ENCODE measurements at regions not wholly inside any gene's neighbourhood (a gene's known extent, or its start where the extent isn't known, plus 50 kb on each side); places are given as distances from the start of the nearest gene placed in this dataset.

DNA sequence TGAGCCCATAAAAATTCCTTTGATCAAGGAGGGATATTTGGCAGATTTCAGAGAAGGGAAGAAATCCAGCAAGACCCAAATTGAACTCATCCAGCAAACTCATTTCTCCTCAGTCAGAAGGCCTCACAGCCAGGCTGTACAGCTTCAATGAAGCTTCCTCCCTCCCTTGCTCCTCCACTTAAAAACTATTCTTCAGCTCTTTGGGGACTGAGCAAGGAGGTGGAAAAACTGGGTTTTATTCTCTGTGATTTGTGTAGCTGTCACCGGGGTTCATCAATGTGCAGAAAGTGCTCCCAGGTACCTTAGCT lies 158.7 kb upstream of the ZNF184 start:
- no peak for TF ChIP-seq ESRRG (CRISPR knock-in tag; IDR thresholded peaks at IDR 0.05)
- TF ChIP-seq, protein P1, sequence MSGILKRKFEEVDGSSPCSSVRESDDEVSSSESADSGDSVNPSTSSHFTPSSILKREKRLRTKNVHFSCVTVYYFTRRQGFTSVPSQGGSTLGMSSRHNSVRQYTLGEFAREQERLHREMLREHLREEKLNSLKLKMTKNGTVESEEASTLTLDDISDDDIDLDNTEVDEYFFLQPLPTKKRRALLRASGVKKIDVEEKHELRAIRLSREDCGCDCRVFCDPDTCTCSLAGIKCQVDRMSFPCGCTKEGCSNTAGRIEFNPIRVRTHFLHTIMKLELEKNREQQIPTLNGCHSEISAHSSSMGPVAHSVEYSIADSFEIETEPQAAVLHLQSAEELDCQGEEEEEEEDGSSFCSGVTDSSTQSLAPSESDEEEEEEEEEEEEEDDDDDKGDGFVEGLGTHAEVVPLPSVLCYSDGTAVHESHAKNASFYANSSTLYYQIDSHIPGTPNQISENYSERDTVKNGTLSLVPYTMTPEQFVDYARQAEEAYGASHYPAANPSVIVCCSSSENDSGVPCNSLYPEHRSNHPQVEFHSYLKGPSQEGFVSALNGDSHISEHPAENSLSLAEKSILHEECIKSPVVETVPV (CRISPR knock-in tag; IDR thresholded peaks at IDR 0.05) = no peak
- TF ChIP-seq TOX (CRISPR knock-in tag; IDR thresholded peaks at IDR 0.05; ENCODE audit: borderline replicate concordance) = no peak
- TF ChIP-seq PATZ1 (CRISPR knock-in tag; IDR thresholded peaks at IDR 0.05; ENCODE audit: borderline replicate concordance) = no peak
- no peak for TF ChIP-seq CSDC2 (CRISPR knock-in tag; IDR thresholded peaks at IDR 0.05)
